ENCODE measurements at regions not wholly inside any gene's neighbourhood (a gene's known extent, or its start where the extent isn't known, plus 50 kb on each side); places are given as distances from the start of the nearest gene placed in this dataset.

DNA sequence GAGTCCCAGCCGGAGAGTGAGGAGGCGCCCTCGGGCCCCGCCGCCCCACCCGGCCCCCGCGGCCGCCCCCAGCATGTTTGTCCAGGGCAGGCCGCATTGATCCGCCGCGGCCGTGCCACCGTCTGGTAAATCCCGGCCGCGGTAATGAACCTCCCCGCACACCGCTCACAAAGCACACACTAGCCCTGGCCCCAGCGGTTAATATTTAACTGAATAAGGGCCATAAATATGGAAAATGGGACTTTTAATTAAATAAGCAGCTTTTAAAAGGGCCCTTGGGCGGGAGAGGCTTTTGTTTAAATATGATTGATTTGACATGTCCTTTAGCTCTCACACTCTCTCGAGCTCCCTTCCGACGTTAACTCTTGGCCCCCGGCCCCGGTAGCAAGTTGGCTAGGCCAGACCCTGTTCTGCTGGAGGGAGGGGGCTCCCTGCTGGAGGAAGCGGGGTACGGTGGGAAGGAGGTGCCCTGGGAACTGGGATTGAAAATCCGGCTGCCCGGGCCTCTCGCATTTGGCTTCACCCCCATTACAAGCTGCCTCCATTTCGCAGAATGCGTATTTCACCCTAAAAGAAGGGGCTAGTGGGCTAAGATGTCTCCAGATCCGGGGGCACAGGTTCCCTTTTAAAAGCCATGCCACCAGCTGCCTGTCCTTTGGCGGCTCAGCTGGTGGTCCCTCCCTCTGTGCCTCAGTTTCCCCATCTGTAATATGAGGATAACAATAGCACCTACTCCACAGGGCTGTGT lies 199.8 kb downstream of the RBM19 start:
- no peaks in the 10 kb centered on the region for H3K36me3 Mint-ChIP-seq
- H3K27ac Mint-ChIP-seq, result no peak overlapping the region
- H3K4me3 Mint-ChIP-seq, result no peak overlapping the region
- ATAC-seq (no peak), DNase-seq (no peak)
- H3K4me1 Mint-ChIP-seq, result no peaks in the 10 kb centered on the region
- no peaks in the 10 kb centered on the region for H3K27me3 Mint-ChIP-seq
- no peaks in the 10 kb centered on the region for H3K9me3 Mint-ChIP-seq (ENCODE audit: low read depth)
- CTCF ChIA-PET, result no interaction called here

GRCh38 chr12:113764661-113765060 lies 201.5 kb downstream of the RBM19 start:
- Mint-ChIP-seq H3K9me3 (ENCODE audit: low read depth) (no peaks in the 10 kb centered on the region), H3K27me3 (no peaks in the 10 kb centered on the region), H3K36me3 (no peaks in the 10 kb centered on the region), H3K4me3 (no peak overlapping the region), H3K27ac (no peak overlapping the region), H3K4me1 (no peaks in the 10 kb centered on the region)
- no peak for ATAC-seq
- DNase-seq, result no peak
- CTCF ChIA-PET, result no interaction called here

DNA sequence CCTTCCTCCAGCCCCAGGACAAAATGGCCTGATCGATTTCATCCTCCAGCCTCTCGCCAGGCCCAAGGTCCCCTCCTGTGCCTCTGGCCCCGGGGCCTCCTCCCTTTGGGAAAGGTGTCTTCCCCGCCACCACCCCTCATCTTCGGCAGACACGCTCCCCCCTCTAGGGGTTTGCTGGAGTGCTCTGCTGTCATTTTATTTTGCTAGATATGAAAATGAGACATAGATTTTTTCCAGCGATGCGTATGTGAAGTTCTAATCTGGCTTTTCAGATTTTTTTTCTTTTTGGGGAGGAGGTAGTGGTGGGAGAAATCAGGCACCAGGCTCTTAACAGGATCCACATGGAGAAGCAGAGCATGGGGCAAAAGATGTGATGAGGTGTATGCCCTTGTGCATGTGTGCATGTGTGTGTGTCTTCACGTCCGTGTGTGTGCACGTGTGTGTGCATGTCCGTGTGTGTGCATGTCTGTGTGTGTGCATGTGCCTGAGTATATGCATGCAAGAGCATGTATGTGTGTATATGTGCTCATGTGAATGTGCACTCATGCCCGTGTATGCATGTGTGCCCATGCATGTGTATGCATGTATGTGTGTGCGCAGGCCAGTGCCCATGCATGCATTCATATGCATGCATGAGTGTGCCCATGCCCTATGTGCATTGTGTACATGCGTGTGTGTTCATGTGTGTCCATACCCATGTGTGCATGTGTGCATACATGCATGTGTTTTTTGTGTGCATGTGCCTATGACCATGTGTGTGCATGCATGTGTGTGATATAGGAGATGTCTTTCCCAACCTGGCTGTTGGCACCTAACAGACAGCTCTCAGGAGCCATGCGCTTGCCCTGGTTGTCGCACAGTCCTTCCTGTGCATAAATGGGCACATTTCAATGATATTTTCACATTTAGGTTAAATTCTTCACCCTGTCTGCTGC lies 203.0 kb downstream of the RBM19 start:
- no peaks in the 10 kb centered on the region for H3K9me3 Mint-ChIP-seq (ENCODE audit: low read depth)
- H3K4me1 Mint-ChIP-seq, result no peaks in the 10 kb centered on the region
- no peak overlapping the region for H3K4me3 Mint-ChIP-seq
- H3K36me3 Mint-ChIP-seq, result no peaks in the 10 kb centered on the region
- CTCF ChIA-PET, result no interaction called here
- ATAC-seq, result no peak
- DNase-seq, result no peak
- H3K27ac Mint-ChIP-seq, result no peak overlapping the region
- no peaks in the 10 kb centered on the region for H3K27me3 Mint-ChIP-seq

- no peaks in the 10 kb centered on the region for H3K36me3 Mint-ChIP-seq
- no peak for ATAC-seq
- CTCF ChIA-PET, result no interaction called here
- no peaks in the 10 kb centered on the region for H3K27me3 Mint-ChIP-seq
- no peak overlapping the region for H3K27ac Mint-ChIP-seq
- H3K4me3 Mint-ChIP-seq, result no peak overlapping the region
- H3K4me1 Mint-ChIP-seq, result no peaks in the 10 kb centered on the region
- DNase-seq, result no peak
- no peaks in the 10 kb centered on the region for H3K9me3 Mint-ChIP-seq (ENCODE audit: low read depth)
Observed at GRCh38 chr12:113762155-113762881, 203.8 kb downstream of the RBM19 start.

- Mint-ChIP-seq H3K9me3 (ENCODE audit: low read depth) (no peaks in the 10 kb centered on the region), H3K4me1 (no peaks in the 10 kb centered on the region), H3K27ac (no peak overlapping the region), H3K4me3 (no peak overlapping the region), H3K27me3 (no peaks in the 10 kb centered on the region), H3K36me3 (no peaks in the 10 kb centered on the region)
- ATAC-seq (no peak), DNase-seq (no peak)
- CTCF ChIA-PET, result interaction anchor here (0.5 kb wide), 1 partner anchor 1037 kb away, joined by 4 read pairs; no protein-coding TSS in a partner anchor
Observed at GRCh38 chr12:113759135-113759534, 207.0 kb downstream of the RBM19 start.

- ATAC-seq (no peak), DNase-seq (no peak)
- Mint-ChIP-seq H3K36me3 (no peaks in the 10 kb centered on the region), H3K27ac (no peak overlapping the region), H3K27me3 (no peaks in the 10 kb centered on the region), H3K9me3 (ENCODE audit: low read depth) (no peaks in the 10 kb centered on the region), H3K4me3 (no peak overlapping the region), H3K4me1 (no peaks in the 10 kb centered on the region)
- CTCF ChIA-PET, result no interaction called here
Observed at GRCh38 chr12:113758165-113758924, 207.8 kb downstream of the RBM19 start.

DNA sequence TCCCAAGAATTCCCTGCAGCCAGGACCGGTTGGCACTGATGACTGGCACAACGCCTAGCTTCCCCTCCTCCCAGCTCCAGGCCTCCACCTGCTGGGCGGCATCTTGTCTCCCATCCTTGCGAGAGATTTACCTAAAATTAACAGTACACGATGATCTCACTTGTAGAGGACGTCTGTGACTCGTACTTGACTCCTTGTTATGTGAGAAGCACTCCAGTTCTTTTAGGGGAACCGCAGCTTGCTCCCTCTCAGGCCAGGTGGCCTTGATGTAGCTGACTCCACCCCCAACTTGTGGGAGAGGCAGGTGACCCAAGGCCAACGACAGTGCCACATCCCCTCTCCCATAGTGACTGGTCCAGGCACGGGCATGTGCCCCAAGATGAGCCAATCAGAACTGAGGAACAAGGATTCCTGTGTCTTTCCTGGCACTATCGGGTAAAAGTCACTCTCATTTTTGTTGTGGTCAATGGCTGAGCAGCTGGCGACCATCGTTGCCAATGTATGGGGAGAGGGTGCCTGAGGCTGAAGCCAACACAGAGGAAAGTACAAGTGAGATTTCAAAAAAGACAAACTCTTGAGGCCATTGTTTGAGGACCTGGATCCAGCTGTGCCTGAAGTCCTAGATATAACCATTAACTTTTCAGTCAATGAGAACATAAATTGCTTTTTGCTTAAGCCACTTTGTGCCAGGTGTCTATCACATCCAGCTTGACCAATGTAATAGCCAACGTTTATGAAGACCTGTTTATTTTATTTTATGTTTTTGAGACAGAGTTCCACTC lies 208.7 kb downstream of the RBM19 start:
- CTCF ChIA-PET, result no interaction called here
- Mint-ChIP-seq H3K4me1 (no peaks in the 10 kb centered on the region), H3K9me3 (ENCODE audit: low read depth) (no peaks in the 10 kb centered on the region), H3K27me3 (no peaks in the 10 kb centered on the region), H3K36me3 (no peaks in the 10 kb centered on the region), H3K27ac (no peak overlapping the region), H3K4me3 (no peak overlapping the region)
- DNase-seq, result no peak
- ATAC-seq, result no peak

DNA sequence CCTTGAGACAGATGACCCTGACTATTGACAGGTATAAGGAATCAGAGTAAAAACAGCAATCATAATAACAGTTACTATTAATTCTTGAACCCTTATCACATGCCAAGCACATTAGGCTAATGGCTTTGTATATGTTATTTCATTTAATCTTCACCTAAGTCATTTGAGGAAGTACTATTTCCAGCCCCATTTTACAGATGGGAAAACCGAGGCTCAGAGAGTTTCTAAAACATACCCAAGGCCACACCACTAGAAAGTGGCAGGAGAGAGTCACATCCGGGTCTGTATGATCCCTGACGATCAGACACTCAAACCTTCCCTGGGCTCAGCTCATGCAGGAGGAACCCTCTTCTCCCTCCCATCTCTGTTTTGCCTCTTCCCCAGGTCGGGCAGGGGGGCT lies 209.5 kb downstream of the RBM19 start:
- H3K4me3 Mint-ChIP-seq, result no peak overlapping the region
- no peaks in the 10 kb centered on the region for H3K4me1 Mint-ChIP-seq
- DNase-seq (no peak), ATAC-seq (no peak)
- no peak overlapping the region for H3K27ac Mint-ChIP-seq
- no peaks in the 10 kb centered on the region for H3K9me3 Mint-ChIP-seq (ENCODE audit: low read depth)
- no peaks in the 10 kb centered on the region for H3K27me3 Mint-ChIP-seq
- H3K36me3 Mint-ChIP-seq, result no peaks in the 10 kb centered on the region
- CTCF ChIA-PET, result no interaction called here

GRCh38 chr12:113755098-113755497 lies 211.0 kb downstream of the RBM19 start:
- ATAC-seq, result no peak

DNA sequence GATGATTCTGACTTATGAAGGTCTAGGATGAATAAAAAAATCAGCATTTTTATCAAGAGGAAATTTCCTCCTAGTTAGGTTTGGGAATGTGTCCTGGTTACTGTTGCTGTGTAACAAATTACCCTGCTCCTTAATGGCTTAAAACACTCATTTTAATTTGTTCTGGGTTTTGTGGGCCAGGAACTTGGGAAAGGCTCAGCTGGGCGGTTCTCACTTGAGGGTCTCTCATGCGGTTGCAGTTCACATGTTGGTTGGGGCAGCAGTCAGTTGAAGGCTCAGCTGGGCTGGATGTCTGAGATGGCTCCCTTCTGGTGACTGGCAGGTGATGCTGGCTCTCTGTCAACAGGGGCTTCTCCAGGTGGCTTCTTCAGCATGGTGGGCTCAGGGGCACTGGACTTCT lies 214.6 kb downstream of the RBM19 start:
- CTCF ChIA-PET, result interaction anchor here (0.6 kb wide), 1 partner anchor 446 kb away, joined by 3 read pairs; no protein-coding TSS in a partner anchor
- Mint-ChIP-seq H3K4me1 (no peaks in the 10 kb centered on the region), H3K36me3 (no peaks in the 10 kb centered on the region), H3K4me3 (no peak overlapping the region), H3K27me3 (peaks cover 14% of the 10 kb centered on the region), H3K27ac (no peak overlapping the region), H3K9me3 (ENCODE audit: low read depth) (no peaks in the 10 kb centered on the region)
- DNase-seq (no peak), ATAC-seq (no peak)

More at GRCh38 chr12:113755098-113755497, 211.0 kb downstream of the RBM19 start:
- Mint-ChIP-seq H3K27me3 (no peaks in the 10 kb centered on the region), H3K36me3 (no peaks in the 10 kb centered on the region), H3K27ac (no peak overlapping the region), H3K4me1 (no peaks in the 10 kb centered on the region), H3K4me3 (no peak overlapping the region), H3K9me3 (ENCODE audit: low read depth) (no peaks in the 10 kb centered on the region)
- CTCF ChIA-PET, result no interaction called here
- DNase-seq, result no peak

DNA sequence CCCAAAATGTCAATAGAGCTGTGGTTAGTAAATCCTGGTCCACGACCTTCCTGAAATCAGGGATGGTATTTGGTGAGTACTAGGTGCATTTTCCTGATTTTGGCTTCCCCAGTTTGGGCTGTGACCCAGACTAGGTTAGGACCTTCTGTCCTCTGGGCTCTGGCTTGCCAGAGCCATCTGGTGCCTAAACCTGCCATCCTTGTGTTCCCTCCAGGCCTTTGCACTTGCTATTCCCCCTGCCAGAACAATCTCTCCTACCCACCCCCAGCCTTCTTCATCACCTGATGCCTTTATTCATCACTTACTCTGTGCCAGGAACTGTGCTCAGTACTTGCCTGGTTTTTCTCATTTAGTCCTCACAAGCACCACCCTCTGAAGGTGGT lies 216.7 kb downstream of the RBM19 start:
- Mint-ChIP-seq H3K27me3 (peaks cover 23% of the 10 kb centered on the region), H3K4me1 (no peaks in the 10 kb centered on the region), H3K27ac (no peak overlapping the region), H3K4me3 (no peak overlapping the region), H3K9me3 (ENCODE audit: low read depth) (no peaks in the 10 kb centered on the region), H3K36me3 (no peaks in the 10 kb centered on the region)
- no peak for ATAC-seq
- CTCF ChIA-PET, result no interaction called here
- no peak for DNase-seq

GRCh38 chr12:113748707-113749432 lies 217.3 kb downstream of the RBM19 start:
- CTCF ChIA-PET, result no interaction called here
- no peaks in the 10 kb centered on the region for H3K9me3 Mint-ChIP-seq (ENCODE audit: low read depth)
- H3K4me3 Mint-ChIP-seq, result no peak overlapping the region
- peaks cover 23% of the 10 kb centered on the region for H3K27me3 Mint-ChIP-seq
- no peaks in the 10 kb centered on the region for H3K4me1 Mint-ChIP-seq
- no peak overlapping the region for H3K27ac Mint-ChIP-seq
- no peaks in the 10 kb centered on the region for H3K36me3 Mint-ChIP-seq
- ATAC-seq (no peak), DNase-seq (no peak)
